ENCODE measurements at regions not wholly inside any gene's neighbourhood (a gene's known extent, or its start where the extent isn't known, plus 50 kb on each side); places are given as distances from the start of the nearest gene placed in this dataset.

DNA sequence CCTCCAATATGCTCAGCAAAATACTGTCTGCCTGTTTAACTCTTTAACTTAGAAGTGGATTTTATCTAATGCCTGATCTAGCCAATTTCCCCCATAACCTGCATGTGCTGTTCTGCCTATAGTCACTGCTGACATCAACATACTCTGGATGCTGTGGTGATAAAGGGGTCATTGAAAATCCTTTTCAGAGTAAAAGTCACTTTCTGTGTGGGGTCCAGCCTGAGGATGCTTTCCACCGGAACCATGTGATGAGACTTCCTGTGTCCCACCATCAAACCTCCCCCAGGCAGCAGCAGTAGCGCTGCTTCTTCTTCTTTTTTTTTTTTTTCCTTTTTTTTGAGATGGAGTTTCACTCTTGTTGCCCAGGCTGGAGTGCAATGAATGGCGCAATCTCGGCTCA lies 607.0 kb downstream of the BCL11B start:
- TF ChIP-seq ZNF202 (tag by site-specific recombination; IDR thresholded peaks at IDR 0.05; ENCODE audit: borderline replicate concordance) (no peak), ZNF76 (tag by site-specific recombination; IDR thresholded peaks at IDR 0.05; ENCODE audit: borderline replicate concordance, low read depth) (no peak), ZBTB1 (tag by site-specific recombination; IDR thresholded peaks at IDR 0.05) (no peak), ZNF24 (tag by site-specific recombination; IDR thresholded peaks at IDR 0.05) (no peak), CTCF (tag by site-specific recombination; IDR thresholded peaks at IDR 0.05) (no peak), ZNF777 (tag by site-specific recombination; IDR thresholded peaks at IDR 0.05; ENCODE audit: borderline replicate concordance) (no peak), ZNF274 (IDR thresholded peaks at IDR 0.05; ENCODE audit: low read length) (no peak), ZNF274 (tag by site-specific recombination; IDR thresholded peaks at IDR 0.05; ENCODE audit: borderline replicate concordance) (no peak), ZNF146 (tag by site-specific recombination; IDR thresholded peaks at IDR 0.05) (no peak), PATZ1 (tag by site-specific recombination; IDR thresholded peaks at IDR 0.05) (no peak), ZNF416 (tag by site-specific recombination; IDR thresholded peaks at IDR 0.05) (no peak), ZNF670 (tag by site-specific recombination; IDR thresholded peaks at IDR 0.05; ENCODE audit: low read depth) (no peak), TCF7L2 (IDR thresholded peaks at IDR 0.05; ENCODE audit: borderline replicate concordance, low read depth, low read length) (no peak)
